GM18511 (cell line): ENCODE measurements at regions not wholly inside any gene's neighbourhood (a gene's known extent, or its start where the extent isn't known, plus 50 kb on each side); places are given as distances from the start of the nearest gene placed in this dataset.
"Not testable (repeated sequence)": the region's sequence is repeated elsewhere in the genome, so short reads cannot be mapped to it uniquely, and the experiment has no call there.

Experiments
- ATAC-seq: cut with Tn5 transposase; IDR thresholded peaks from one replicate; pipeline ENCODE4 v1.9.1; 2021; ENCODE audit warnings: mild to moderate bottlenecking, moderate library complexity; ENCODE audit not compliant: unreplicated experiment

- no peak for ATAC-seq
Measured at GRCh38 chr1:119251751-119252150, 111.3 kb upstream of the WARS2 start.

GRCh38 chr1:119253366-119253765 lies 112.9 kb upstream of the WARS2 start:
- no peak for ATAC-seq

GRCh38 chr1:119254067-119254720 lies 113.7 kb upstream of the WARS2 start:
- ATAC-seq, result no peak

GRCh38 chr1:119256089-119256488 lies 112.5 kb upstream of the HAO2 start:
- not testable (repeated sequence) for ATAC-seq

GRCh38 chr1:119260506-119260905 lies 108.1 kb upstream of the HAO2 start:
- no peak for ATAC-seq

GRCh38 chr1:119266386-119266785 lies 102.2 kb upstream of the HAO2 start:
- peak; percentile 99 for ATAC-seq

GRCh38 chr1:119266858-119267257 lies 101.7 kb upstream of the HAO2 start:
- ATAC-seq, result peak; percentile 41

GRCh38 chr1:119267288-119267687 lies 101.3 kb upstream of the HAO2 start:
- peak; percentile 14 for ATAC-seq

GRCh38 chr1:119268879-119269278 lies 99.7 kb upstream of the HAO2 start:
- no peak for ATAC-seq

GRCh38 chr1:119275145-119276134 lies 93.1 kb upstream of the HAO2 start:
- no peak for ATAC-seq

GRCh38 chr1:119276558-119276957 lies 92.0 kb upstream of the HAO2 start:
- no peak for ATAC-seq

GRCh38 chr1:119279456-119280381 lies 88.9 kb upstream of the HAO2 start:
- no peak for ATAC-seq

GRCh38 chr1:119285482-119285881 lies 83.1 kb upstream of the HAO2 start:
- no peak for ATAC-seq

GRCh38 chr1:119286587-119287181 lies 81.9 kb upstream of the HAO2 start:
- ATAC-seq, result peak; percentile 84

GRCh38 chr1:119288751-119289150 lies 79.8 kb upstream of the HAO2 start:
- ATAC-seq, result no peak

- ATAC-seq, result no peak
Measured at GRCh38 chr1:119290297-119290696, 78.3 kb upstream of the HAO2 start.

- ATAC-seq, result no peak
Measured at GRCh38 chr1:119291611-119292206, 76.9 kb upstream of the HAO2 start.

- ATAC-seq, result no peak
Measured at GRCh38 chr1:119293797-119294196, 74.8 kb upstream of the HAO2 start.

- no peak for ATAC-seq
Measured at GRCh38 chr1:119294199-119294598, 74.4 kb upstream of the HAO2 start.

- no peak for ATAC-seq
Measured at GRCh38 chr1:119294722-119295121, 73.9 kb upstream of the HAO2 start.
